ENCODE measurements at regions not wholly inside any gene's neighbourhood (a gene's known extent, or its start where the extent isn't known, plus 50 kb on each side); places are given as distances from the start of the nearest gene placed in this dataset.
"Not testable (repeated sequence)": the region's sequence is repeated elsewhere in the genome, so short reads cannot be mapped to it uniquely, and the experiment has no call there.

GRCh38 chr5:29208024-29208423, 1985.5 kb upstream of the CDH6 start:
- ATAC-seq (no peak), DNase-seq (no peak)
- H3K27ac ChIP-seq, result no peak overlapping the region
- H3K4me1 ChIP-seq, result no peaks in the 10 kb centered on the region
- H3K36me3 ChIP-seq, result no peaks in the 10 kb centered on the region
- TF ChIP-seq CTCF (IDR thresholded peaks at IDR 0.05), result no peak
- intact Hi-C loops (cut with DNase I), result no loop called here
- no peaks in the 10 kb centered on the region for H3K9me3 ChIP-seq
- H3K27me3 ChIP-seq (ENCODE audit: low read depth), result no peaks in the 10 kb centered on the region
- no peak overlapping the region for H3K4me3 ChIP-seq

- ATAC-seq (no peak), DNase-seq (no peak)
- Histone ChIP-seq H3K36me3 (no peaks in the 10 kb centered on the region), H3K27ac (no peak overlapping the region), H3K27me3 (ENCODE audit: low read depth) (no peaks in the 10 kb centered on the region), H3K4me1 (no peaks in the 10 kb centered on the region), H3K4me3 (no peak overlapping the region), H3K9me3 (no peaks in the 10 kb centered on the region)
- intact Hi-C loops (cut with DNase I), result no loop called here
- TF ChIP-seq CTCF (IDR thresholded peaks at IDR 0.05), result no peak
These were observed 1990.4 kb upstream of the CDH6 start for GRCh38 chr5:29203049-29203448.

- DNase-seq (no peak), ATAC-seq (no peak)
- Histone ChIP-seq H3K36me3 (no peaks in the 10 kb centered on the region), H3K4me3 (no peak overlapping the region), H3K4me1 (no peaks in the 10 kb centered on the region), H3K27ac (no peak overlapping the region), H3K27me3 (ENCODE audit: low read depth) (no peaks in the 10 kb centered on the region), H3K9me3 (no peaks in the 10 kb centered on the region)
- intact Hi-C loops (cut with DNase I), result no loop called here
- TF ChIP-seq CTCF (IDR thresholded peaks at IDR 0.05), result no peak
These were observed 1995.6 kb upstream of the CDH6 start for GRCh38 chr5:29197631-29198454.

- no peak for ATAC-seq
- intact Hi-C loops (cut with DNase I), result no loop called here
- H3K27me3 ChIP-seq (ENCODE audit: low read depth), result no peaks in the 10 kb centered on the region
These were observed 1999.5 kb upstream of the CDH6 start for GRCh38 chr5:29193972-29194371.

GRCh38 chr5:29191269-29192048, 2002.0 kb upstream of the CDH6 start:
- H3K27me3 ChIP-seq (ENCODE audit: low read depth); H3K36me3 ChIP-seq; H3K4me1 ChIP-seq; H3K9me3 ChIP-seq; H3K4me3 ChIP-seq; ATAC-seq; H3K27ac ChIP-seq; intact Hi-C loops (cut with DNase I); DNase-seq: not testable (repeated sequence)

More at GRCh38 chr5:29193972-29194371, 1999.5 kb upstream of the CDH6 start:
- Histone ChIP-seq H3K4me3 (no peak overlapping the region), H3K36me3 (no peaks in the 10 kb centered on the region), H3K9me3 (no peaks in the 10 kb centered on the region), H3K4me1 (no peaks in the 10 kb centered on the region), H3K27ac (no peak overlapping the region)
- TF ChIP-seq CTCF (IDR thresholded peaks at IDR 0.05), result no peak
- no peak for DNase-seq

- H3K36me3 ChIP-seq; H3K27ac ChIP-seq; H3K9me3 ChIP-seq; intact Hi-C loops (cut with DNase I); H3K27me3 ChIP-seq (ENCODE audit: low read depth); ATAC-seq; DNase-seq; H3K4me1 ChIP-seq; H3K4me3 ChIP-seq: not testable (repeated sequence)
These were observed 2003.1 kb upstream of the CDH6 start for GRCh38 chr5:29190398-29190797.

GRCh38 chr5:29186380-29186779, 2007.1 kb upstream of the CDH6 start:
- intact Hi-C loops (cut with DNase I), result not testable (repeated sequence)

More at GRCh38 chr5:29186380-29186779, 2007.1 kb upstream of the CDH6 start:
- not testable (repeated sequence) for H3K27ac ChIP-seq; H3K9me3 ChIP-seq; H3K36me3 ChIP-seq; ATAC-seq; H3K27me3 ChIP-seq (ENCODE audit: low read depth); H3K4me3 ChIP-seq; H3K4me1 ChIP-seq; DNase-seq
